Thymus (tissue), 11 donors: ENCODE measurements at regions not wholly inside any gene's neighbourhood (a gene's known extent, or its start where the extent isn't known, plus 50 kb on each side); places are given as distances from the start of the nearest gene placed in this dataset.
"Not testable (repeated sequence)": the region's sequence is repeated elsewhere in the genome, so short reads cannot be mapped to it uniquely, and the experiment has no call there.

Experiments used
- DNase-seq, 9 donors: peaks; one replicate each; pipeline ENCODE4 v3.0.0-alpha.2; 2013; ENCODE audit warnings: low spot score in 9 of 9, low read depth in 6 of 9, missing footprints in 1 of 9
- H3K27ac ChIP-seq, 2 donors: one replicate each; pipeline ENCODE4 v1.5.1; 2013; ENCODE audit warnings: control low read depth in 1 of 2, low read depth in 1 of 2, low read length in 1 of 2, mild to moderate bottlenecking in 1 of 2, moderate library complexity in 1 of 2
- H3K27me3 ChIP-seq, 2 donors: one replicate each; pipeline ENCODE4 v1.5.1; 2013; ENCODE audit warnings: low read length in 1 of 2; ENCODE audit not compliant: control insufficient read depth in 2 of 2, insufficient read depth in 1 of 2
- H3K36me3 ChIP-seq, 2 donors: one replicate each; pipeline ENCODE4 v1.5.1; 2013; ENCODE audit warnings: low read length in 1 of 2, mild to moderate bottlenecking in 1 of 2, moderate library complexity in 1 of 2; ENCODE audit not compliant: control insufficient read depth in 2 of 2, insufficient read depth in 2 of 2
- H3K4me1 ChIP-seq, 2 donors: one replicate each; pipeline ENCODE4 v1.5.1; 2013; ENCODE audit warnings: low read length in 2 of 2; ENCODE audit not compliant: control insufficient read depth in 2 of 2, insufficient read depth in 2 of 2
- H3K4me3 ChIP-seq, 2 donors: one replicate each; pipeline ENCODE4 v1.5.1; 2013; ENCODE audit warnings: low read length in 2 of 2, control low read depth in 1 of 2, mild to moderate bottlenecking in 1 of 2
- H3K9me3 ChIP-seq, 2 donors: one replicate each; pipeline ENCODE4 v1.5.1; 2013; ENCODE audit warnings: low read length in 1 of 2, mild to moderate bottlenecking in 1 of 2; ENCODE audit not compliant: control insufficient read depth in 2 of 2, insufficient read depth in 1 of 2
- WGBS: extraction: QIAGEN DNeasy Blood & Tissue Kit; methylation state at CpG from one replicate; pipeline ENCODE4 v1.1.7; 2013; 5-methylcytosine and 5-hydroxymethylcytosine counted together
- donor health status: healthy.

- Histone ChIP-seq H3K27me3 (no peaks in the 10 kb centered on the region), H3K4me3 (no peak overlapping the region), H3K36me3 (no peaks in the 10 kb centered on the region), H3K27ac (no peak overlapping the region), H3K9me3 (no peaks in the 10 kb centered on the region), H3K4me1 (no peaks in the 10 kb centered on the region)
- DNase-seq, result peak in 1 of 9 donors; percentile 15
- 7% methylated on average over 2 of the region's 2 CpGs for WGBS
These were observed 126.8 kb upstream of the HCRTR2 start for GRCh38 chr6:55047451-55048044.

GRCh38 chr6:55049866-55050265 is 124.4 kb upstream of the HCRTR2 start:
- no peak for DNase-seq
- H3K9me3 ChIP-seq, result no peaks in the 10 kb centered on the region
- no peaks in the 10 kb centered on the region for H3K27me3 ChIP-seq
- H3K36me3 ChIP-seq, result no peaks in the 10 kb centered on the region
- no peak overlapping the region for H3K27ac ChIP-seq
- WGBS, result 97% methylated on average over 1 of the region's 1 CpG
- no peak overlapping the region for H3K4me3 ChIP-seq
- H3K4me1 ChIP-seq, result no peaks in the 10 kb centered on the region

GRCh38 chr6:55052846-55053245 is 121.5 kb upstream of the HCRTR2 start:
- no peak overlapping the region for H3K27ac ChIP-seq
- no peaks in the 10 kb centered on the region for H3K4me1 ChIP-seq
- no peak for DNase-seq
- H3K27me3 ChIP-seq, result no peaks in the 10 kb centered on the region
- H3K36me3 ChIP-seq, result no peaks in the 10 kb centered on the region
- H3K9me3 ChIP-seq, result no peaks in the 10 kb centered on the region
- H3K4me3 ChIP-seq, result no peak overlapping the region

DNA sequence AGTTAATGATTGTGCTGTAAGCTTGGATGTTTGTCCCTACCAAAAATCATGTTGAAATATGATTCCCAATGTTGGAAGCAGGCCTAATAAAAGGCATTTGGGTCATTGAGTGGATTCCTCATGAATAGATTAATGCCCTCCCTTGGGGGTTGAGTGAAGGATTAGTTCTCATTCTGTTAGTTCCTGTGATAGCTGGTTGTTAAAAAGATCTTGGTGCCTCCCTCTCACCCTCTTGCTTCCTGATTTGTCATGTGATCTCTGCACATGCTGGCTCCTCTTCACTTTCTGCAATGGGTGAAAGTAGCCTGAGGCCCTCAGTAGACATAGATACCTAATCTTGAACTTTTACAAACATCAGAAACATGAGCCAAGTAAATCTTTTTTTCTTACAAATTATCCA is 115.6 kb upstream of the HCRTR2 start:
- Histone ChIP-seq H3K36me3 (no peaks in the 10 kb centered on the region), H3K27me3 (no peaks in the 10 kb centered on the region), H3K4me3 (no peak overlapping the region), H3K4me1 (no peaks in the 10 kb centered on the region), H3K27ac (no peak overlapping the region), H3K9me3 (peaks cover 0 to 4% of the 10 kb centered on the region in 2 donors)
- no peak for DNase-seq

DNA sequence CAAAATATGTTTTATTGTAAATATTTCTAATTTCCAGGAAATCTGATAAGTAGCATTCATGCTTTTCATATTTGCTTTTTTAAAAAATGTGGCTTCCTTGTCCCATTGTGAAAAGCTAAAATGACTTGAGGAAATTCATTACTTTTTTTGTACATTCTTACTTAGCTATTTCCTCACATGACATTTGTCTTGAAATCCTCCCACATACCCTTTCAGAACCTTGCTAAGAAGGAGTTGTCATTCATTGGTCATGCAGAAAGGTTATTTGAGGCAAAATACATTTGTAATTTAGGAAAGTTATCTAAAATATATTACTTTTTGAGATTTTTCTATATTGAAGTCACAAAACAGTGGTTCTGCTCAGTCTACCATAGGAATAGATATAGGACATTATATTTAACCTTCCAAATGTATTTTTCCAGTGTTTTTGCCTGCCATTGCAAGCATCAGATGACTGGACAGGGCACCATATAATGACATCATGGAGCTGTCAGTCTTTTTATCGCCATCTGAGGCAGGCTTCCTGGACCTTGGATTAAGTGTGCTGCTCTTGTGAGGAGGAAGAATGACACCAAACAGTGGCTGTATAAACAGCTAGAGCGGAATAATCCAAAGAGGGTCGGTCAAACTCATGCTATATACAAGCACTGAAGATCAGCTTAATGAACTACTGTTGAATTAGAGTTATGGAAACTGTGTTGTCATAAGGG is 109.4 kb upstream of the HCRTR2 start:
- 98% methylated on average over 3 of the region's 3 CpGs for WGBS
- H3K4me3 ChIP-seq, result no peak overlapping the region
- no peaks in the 10 kb centered on the region for H3K4me1 ChIP-seq
- peaks cover 0 to 4% of the 10 kb centered on the region in 2 donors for H3K9me3 ChIP-seq
- no peak for DNase-seq
- H3K36me3 ChIP-seq, result no peaks in the 10 kb centered on the region
- no peak overlapping the region for H3K27ac ChIP-seq
- H3K27me3 ChIP-seq, result no peaks in the 10 kb centered on the region

DNA sequence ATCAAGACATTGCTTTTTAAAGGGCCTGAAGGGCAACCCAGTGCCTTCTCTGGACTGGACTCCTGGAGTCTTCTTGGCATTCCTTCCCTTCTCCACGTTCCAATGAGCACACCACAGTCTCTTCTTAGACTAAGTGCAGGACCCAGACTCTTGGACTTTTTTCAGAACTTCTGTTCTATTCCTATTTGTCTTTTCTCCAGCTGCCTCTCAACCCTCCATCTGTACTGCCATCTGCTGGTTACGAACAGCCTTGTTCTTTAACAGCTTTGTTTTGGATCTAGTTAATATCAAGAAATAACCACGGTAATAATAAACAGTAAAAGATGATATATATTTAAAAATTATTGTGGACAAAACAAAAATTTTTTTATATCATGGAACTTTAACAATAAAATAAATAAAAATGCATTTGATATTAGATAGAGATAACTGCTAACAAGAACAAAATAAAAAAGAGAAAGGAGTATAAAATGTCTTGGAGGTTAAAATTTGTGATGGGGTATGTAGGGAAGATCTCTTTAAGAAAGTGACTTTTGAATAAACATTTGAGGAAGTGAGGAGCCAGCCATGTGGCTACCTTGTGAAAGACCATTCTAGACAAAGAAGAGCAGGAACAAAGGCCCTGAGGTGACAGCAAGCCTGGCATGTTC is 105.1 kb upstream of the HCRTR2 start:
- H3K9me3 ChIP-seq, result no peaks in the 10 kb centered on the region
- 20% methylated on average over 3 of the region's 3 CpGs for WGBS
- DNase-seq, result peak in 3 of 9 donors; percentile 2 to 24 (median 13)
- no peaks in the 10 kb centered on the region for H3K36me3 ChIP-seq
- H3K4me1 ChIP-seq, result no peaks in the 10 kb centered on the region
- no peak overlapping the region for H3K27ac ChIP-seq
- no peak overlapping the region for H3K4me3 ChIP-seq
- no peaks in the 10 kb centered on the region for H3K27me3 ChIP-seq

GRCh38 chr6:55082021-55082420 is 92.3 kb upstream of the HCRTR2 start:
- no peak for DNase-seq
- no peaks in the 10 kb centered on the region for H3K36me3 ChIP-seq
- H3K4me3 ChIP-seq, result no peak overlapping the region
- H3K9me3 ChIP-seq, result no peaks in the 10 kb centered on the region
- H3K27ac ChIP-seq, result no peak overlapping the region
- WGBS, result 98% methylated on average over 3 of the region's 3 CpGs
- H3K4me1 ChIP-seq, result no peaks in the 10 kb centered on the region
- H3K27me3 ChIP-seq, result no peaks in the 10 kb centered on the region

GRCh38 chr6:55088011-55088410 is 86.3 kb upstream of the HCRTR2 start:
- not testable (repeated sequence) for H3K27me3 ChIP-seq, H3K36me3 ChIP-seq, H3K9me3 ChIP-seq, DNase-seq, H3K4me3 ChIP-seq, H3K4me1 ChIP-seq, H3K27ac ChIP-seq
- WGBS, result 91% methylated on average over 6 of the region's 6 CpGs

DNA sequence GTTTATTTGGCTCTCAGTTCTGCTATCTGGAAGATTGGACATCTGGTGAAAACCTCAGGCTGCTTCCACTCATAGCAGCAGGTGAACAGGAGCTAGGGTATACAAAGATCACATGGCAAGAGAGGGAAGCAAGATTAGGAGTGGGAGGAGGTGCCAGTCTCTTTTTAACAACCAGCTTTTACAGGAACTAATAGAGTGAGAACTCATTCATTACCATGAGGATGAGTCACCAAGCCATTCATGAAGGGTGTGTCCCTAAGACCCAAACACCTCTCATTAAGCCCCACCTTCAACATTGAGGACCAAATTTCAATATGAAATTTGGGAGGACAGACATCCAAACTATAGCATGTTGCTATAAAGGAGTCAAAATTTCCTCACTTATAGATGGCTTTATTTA is 85.4 kb upstream of the HCRTR2 start:
- Histone ChIP-seq H3K36me3 (no peaks in the 10 kb centered on the region), H3K9me3 (no peaks in the 10 kb centered on the region), H3K27me3 (no peaks in the 10 kb centered on the region), H3K4me3 (no peak overlapping the region), H3K27ac (no peak overlapping the region), H3K4me1 (no peaks in the 10 kb centered on the region)
- DNase-seq, result no peak
